ENCODE measurements at regions not wholly inside any gene's neighbourhood (a gene's known extent, or its start where the extent isn't known, plus 50 kb on each side); places are given as distances from the start of the nearest gene placed in this dataset.
A peak's percentile ranks its signal among the peaks of the same experiment; 100 is the strongest.

DNA sequence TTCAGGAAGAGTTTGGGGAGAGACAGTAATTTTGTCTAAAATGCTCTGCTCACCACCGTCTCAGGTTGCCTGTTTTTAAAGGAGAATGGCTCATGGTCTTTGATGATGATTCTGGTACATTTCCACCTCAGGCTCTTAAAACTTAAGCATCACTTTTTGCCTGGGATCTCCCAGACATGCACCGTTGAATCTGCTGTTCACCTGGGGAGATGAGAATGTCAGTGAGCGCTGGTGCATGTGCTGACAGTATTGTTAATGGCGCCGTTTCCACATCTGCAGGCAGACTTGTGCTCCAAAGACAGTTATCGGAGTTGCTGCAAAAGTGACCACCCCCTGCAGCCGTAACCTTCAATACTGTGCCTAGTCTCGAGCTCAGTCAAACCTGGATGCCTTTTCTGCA, 219.0 kb upstream of the TPM1 start:
- 97% methylated on average over 5 of the region's 8 CpGs for WGBS (ENCODE audit: insufficient coverage, low coverage, low lambda C conversion rate, missing lambda C conversion rate)
- Histone ChIP-seq H3K9me3 (no peaks in the 10 kb centered on the region), H3K4me1 (peaks cover 0 to 26% (median 11%) of the 10 kb centered on the region in 4 donors), H3K4me3 (no peak overlapping the region), H3K27me3 (no peaks in the 10 kb centered on the region), H3K36me3 (no peaks in the 10 kb centered on the region), H3K27ac (no peak overlapping the region)
- intact Hi-C loops (cut with DNase I), result no loop called here
- TF ChIP-seq, protein P1, sequence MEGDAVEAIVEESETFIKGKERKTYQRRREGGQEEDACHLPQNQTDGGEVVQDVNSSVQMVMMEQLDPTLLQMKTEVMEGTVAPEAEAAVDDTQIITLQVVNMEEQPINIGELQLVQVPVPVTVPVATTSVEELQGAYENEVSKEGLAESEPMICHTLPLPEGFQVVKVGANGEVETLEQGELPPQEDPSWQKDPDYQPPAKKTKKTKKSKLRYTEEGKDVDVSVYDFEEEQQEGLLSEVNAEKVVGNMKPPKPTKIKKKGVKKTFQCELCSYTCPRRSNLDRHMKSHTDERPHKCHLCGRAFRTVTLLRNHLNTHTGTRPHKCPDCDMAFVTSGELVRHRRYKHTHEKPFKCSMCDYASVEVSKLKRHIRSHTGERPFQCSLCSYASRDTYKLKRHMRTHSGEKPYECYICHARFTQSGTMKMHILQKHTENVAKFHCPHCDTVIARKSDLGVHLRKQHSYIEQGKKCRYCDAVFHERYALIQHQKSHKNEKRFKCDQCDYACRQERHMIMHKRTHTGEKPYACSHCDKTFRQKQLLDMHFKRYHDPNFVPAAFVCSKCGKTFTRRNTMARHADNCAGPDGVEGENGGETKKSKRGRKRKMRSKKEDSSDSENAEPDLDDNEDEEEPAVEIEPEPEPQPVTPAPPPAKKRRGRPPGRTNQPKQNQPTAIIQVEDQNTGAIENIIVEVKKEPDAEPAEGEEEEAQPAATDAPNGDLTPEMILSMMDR (IDR thresholded peaks at IDR 0.05), result no peak
- TF ChIP-seq POLR2A (IDR thresholded peaks at IDR 0.05), result no peak
- DNase-seq (no peak), ATAC-seq (no peak)

DNA sequence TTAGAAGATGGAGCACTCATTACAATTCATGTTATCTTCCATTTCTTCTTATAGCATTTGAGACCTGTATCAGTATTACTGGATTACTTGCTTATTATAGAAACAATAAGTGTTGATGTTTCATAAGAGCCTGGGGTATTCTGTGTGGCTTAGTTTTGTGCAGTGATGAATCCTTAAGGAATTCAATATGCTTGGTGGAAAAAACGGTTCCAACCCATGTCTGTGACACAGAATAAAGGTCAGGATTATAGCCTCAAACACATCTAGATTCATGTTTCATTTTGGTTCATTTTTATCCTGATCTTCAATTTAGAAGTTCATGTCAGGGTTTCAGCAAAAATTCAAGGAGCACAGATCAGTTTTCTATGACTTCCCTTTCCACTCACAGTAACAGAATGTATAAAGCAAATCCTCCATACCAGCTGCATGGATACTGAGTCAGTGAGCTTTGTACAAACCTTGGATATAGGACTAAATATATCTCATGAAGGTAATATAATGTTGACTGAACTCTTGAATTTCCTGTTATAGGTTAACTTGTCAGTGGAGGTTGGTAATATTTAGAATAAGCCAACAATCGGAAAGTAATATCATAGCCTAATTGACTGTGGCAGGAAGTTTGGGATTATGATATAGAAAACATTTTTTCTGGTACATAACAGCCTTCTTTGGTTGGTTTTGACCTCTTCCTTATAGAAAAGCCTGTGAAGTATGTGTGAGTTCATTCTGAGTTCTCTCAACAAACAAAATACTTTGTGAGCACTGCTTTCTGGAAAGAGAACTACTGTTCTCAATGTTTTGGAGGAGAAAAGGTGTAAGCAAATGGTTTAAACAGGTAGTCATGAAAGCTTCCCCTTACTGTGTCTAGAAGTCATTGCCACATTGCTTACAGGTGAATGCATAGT, 218.2 kb upstream of the TPM1 start:
- 75% methylated on average over 2 of the region's 2 CpGs for WGBS (ENCODE audit: insufficient coverage, low coverage, low lambda C conversion rate, missing lambda C conversion rate)
- no peak overlapping the region for H3K27ac ChIP-seq
- intact Hi-C loops (cut with DNase I), result no loop called here
- no peaks in the 10 kb centered on the region for H3K9me3 ChIP-seq
- H3K27me3 ChIP-seq, result no peaks in the 10 kb centered on the region
- DNase-seq (no peak), ATAC-seq (no peak)
- peaks cover 0 to 26% (median 11%) of the 10 kb centered on the region in 4 donors for H3K4me1 ChIP-seq
- H3K4me3 ChIP-seq, result no peak overlapping the region
- no peaks in the 10 kb centered on the region for H3K36me3 ChIP-seq
- no peak for TF ChIP-seq POLR2A (IDR thresholded peaks at IDR 0.05)
- TF ChIP-seq, protein P1 (IDR thresholded peaks at IDR 0.05), result no peak

DNA sequence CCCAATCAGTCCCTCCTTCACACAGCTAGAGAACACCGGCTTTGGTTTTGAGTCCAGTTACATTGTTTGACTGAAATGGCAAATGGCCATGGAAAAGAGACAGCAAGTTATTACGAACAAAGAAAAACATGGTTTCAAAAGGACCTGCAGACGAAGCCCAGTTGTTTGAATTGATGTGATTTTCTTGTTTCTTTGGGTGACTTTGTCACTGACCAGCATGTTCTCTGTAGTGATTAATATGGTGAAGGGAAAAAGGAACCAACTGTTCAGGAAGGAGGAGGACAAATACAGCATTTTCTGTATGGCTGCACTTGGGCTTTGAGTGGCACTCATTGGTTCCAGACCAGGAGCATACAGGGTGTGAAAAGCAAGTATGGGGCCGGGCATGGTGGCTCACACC, 217.4 kb upstream of the TPM1 start:
- Histone ChIP-seq H3K4me3 (no peak overlapping the region), H3K27ac (no peak overlapping the region), H3K27me3 (no peaks in the 10 kb centered on the region), H3K36me3 (no peaks in the 10 kb centered on the region), H3K4me1 (peaks cover 0 to 26% (median 11%) of the 10 kb centered on the region in 4 donors), H3K9me3 (no peaks in the 10 kb centered on the region)
- ATAC-seq (no peak), DNase-seq (no peak)
- TF ChIP-seq POLR2A (IDR thresholded peaks at IDR 0.05), result no peak
- intact Hi-C loops (cut with DNase I), result no loop called here
- 84% methylated on average over 3 of the region's 4 CpGs for WGBS (ENCODE audit: insufficient coverage, low coverage, low lambda C conversion rate, missing lambda C conversion rate)

DNA sequence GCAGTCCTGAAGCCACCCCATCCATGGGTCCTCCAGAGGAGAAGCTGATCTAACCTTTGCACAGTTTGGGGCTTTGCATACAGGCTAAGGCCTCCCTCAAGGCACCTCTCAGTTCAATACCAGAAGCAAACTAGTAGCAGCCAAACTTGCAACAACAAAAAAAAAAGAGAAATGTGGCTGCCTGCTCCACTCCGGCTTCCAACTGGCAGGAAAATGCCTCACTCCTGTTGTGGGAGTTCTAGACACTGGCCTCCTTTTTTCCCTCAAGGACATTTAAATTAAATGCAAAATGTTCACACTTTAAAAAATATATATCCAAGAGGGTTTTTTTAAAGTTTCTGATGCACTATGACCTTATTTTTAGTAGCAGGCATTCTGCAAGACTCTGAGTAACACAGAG, 216.0 kb upstream of the TPM1 start:
- no peaks in the 10 kb centered on the region for H3K36me3 ChIP-seq
- H3K4me3 ChIP-seq, result no peak overlapping the region
- H3K27me3 ChIP-seq, result no peaks in the 10 kb centered on the region
- no peak for DNase-seq
- 100% methylated on average over 1 of the region's 1 CpG for WGBS (ENCODE audit: insufficient coverage, low coverage, low lambda C conversion rate, missing lambda C conversion rate)
- peaks cover 0 to 14% (median 6%) of the 10 kb centered on the region in 4 donors for H3K4me1 ChIP-seq
- no peak overlapping the region for H3K27ac ChIP-seq
- no peak for ATAC-seq
- H3K9me3 ChIP-seq, result no peaks in the 10 kb centered on the region
- intact Hi-C loops (cut with DNase I), result no loop called here
- TF ChIP-seq POLR2A (IDR thresholded peaks at IDR 0.05), result no peak
- TF ChIP-seq, protein P1 (IDR thresholded peaks at IDR 0.05), result no peak

DNA sequence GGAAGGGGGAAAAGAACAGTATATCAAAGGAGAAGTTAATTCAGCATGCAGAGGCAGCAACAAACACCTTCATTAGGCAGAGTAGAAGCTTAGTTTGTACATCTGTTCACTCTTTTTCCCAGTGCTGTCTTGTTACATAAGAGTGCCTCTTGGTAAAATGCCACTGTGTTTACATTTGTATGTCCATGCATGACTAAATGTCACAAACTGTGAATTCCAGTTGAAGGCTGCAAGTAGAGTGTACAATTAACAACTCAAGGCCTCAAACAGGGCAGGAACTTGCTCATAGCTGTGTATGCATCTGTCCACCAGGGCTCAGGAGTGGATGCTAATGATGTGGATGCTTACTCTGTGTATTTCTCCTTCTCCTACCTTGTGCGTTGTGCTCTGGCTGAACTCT, 214.2 kb upstream of the TPM1 start:
- TF ChIP-seq, protein P1 (IDR thresholded peaks at IDR 0.05), result no peak
- no peak for TF ChIP-seq POLR2A (IDR thresholded peaks at IDR 0.05)
- Histone ChIP-seq H3K27ac (no peak overlapping the region), H3K4me1 (peaks cover 0 to 3% (median 0%) of the 10 kb centered on the region in 4 donors), H3K4me3 (no peak overlapping the region), H3K36me3 (no peaks in the 10 kb centered on the region), H3K27me3 (no peaks in the 10 kb centered on the region), H3K9me3 (no peaks in the 10 kb centered on the region)
- 43% methylated on average over 1 of the region's 1 CpG for WGBS (ENCODE audit: insufficient coverage, low coverage, low lambda C conversion rate, missing lambda C conversion rate)
- no peak for DNase-seq
- intact Hi-C loops (cut with DNase I), result no loop called here
- peak in 3 of 4 donors; percentile 29 to 54 (median 37) for ATAC-seq
